HS-5 (cell line): ENCODE measurements at regions not wholly inside any gene's neighbourhood (a gene's known extent, or its start where the extent isn't known, plus 50 kb on each side); places are given as distances from the start of the nearest gene placed in this dataset.
"Not testable (repeated sequence)": the region's sequence is repeated elsewhere in the genome, so short reads cannot be mapped to it uniquely, and the experiment has no call there.

ENCODE experiments used
- DNase-seq: peaks from one replicate; pipeline ENCODE4 v3.0.0-alpha.2; 2012; ENCODE audit warnings: low read depth

DNA sequence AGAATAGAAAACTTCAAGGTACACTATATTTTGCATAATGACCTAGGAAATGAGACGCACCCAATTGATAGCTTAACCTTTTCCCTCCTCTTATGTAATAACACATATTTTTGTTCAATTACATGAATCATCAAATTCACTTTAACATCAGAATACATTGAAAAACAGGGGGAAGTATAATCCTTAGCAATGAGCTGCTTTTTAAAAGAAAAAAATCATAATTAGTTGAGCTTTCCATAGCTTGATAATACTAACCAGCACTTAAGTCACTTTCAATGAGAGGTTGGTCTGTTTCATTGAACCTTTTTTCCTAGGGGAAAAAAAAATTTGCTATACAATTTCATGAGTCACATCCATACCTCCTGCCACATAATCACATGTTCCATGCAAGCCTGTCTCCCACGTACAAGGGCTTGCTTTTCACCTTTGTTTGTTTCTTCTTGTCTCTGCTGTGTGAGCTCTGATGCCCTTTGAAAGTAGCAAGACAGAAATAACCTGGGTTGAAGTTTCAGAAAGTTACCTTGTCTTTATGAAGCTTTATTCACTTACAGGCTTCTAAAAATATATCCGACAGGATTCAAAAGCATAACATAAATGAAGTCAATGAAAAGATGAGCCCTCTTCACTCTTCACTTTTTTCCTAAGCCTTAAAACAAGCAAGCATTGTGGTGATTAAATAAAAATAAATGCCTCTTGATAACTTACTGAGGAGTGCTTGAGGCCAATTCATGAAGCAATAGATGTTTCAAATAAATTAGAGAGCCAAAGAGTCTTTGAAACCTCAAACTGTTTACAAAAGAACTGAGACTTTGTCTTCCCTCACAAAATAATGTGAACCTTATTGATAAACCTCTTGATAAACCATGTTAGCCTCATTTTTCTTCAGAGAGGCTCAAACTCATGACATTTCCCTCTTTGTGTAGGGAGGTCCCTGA is 108.5 kb downstream of the FEM1C start:
- no peak for DNase-seq

GRCh38 chr5:115435065-115435777 is 109.4 kb downstream of the FEM1C start:
- no peak for DNase-seq

DNA sequence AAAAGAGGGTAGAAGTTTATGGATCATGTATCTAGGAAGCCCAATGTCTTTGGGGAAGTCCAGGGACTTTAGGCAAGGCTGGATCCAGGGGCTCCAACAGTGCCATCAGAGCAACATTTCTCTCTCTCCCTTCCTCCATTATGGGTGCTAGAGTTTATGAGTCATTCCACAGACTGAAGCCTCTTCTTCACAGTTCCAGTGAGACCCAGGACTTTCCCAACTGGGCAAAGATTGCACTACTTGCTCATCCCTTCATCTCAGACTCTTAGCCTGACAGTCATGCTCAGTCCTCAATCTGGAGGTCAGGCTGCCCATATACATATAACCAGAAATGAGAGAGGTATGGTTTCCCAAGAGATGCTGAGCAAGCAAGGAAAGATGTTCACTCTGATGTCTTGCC is 110.7 kb downstream of the FEM1C start:
- DNase-seq, result no peak

- no peak for DNase-seq
These were observed 111.9 kb downstream of the FEM1C start for GRCh38 chr5:115432691-115433090.

DNA sequence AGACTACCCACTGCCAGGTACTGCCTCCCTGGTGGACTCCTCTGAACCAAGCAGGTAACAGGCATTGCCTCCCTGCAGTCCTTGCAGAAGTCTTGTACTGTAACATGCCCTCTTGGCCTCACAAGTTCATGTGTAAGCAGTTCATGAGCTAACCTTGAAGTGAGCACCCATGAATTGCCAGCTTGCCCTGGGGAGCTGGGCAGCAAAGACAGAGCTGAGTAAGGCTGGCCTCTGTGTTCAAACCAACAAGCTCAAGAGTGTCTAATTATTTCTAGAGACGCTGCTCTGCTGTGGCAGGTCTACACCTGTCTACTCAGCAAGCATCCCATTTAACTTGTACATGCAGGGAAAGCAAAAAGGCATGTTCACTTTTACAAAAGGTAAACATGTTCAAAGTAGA is 113.5 kb downstream of the FEM1C start:
- no peak for DNase-seq

DNA sequence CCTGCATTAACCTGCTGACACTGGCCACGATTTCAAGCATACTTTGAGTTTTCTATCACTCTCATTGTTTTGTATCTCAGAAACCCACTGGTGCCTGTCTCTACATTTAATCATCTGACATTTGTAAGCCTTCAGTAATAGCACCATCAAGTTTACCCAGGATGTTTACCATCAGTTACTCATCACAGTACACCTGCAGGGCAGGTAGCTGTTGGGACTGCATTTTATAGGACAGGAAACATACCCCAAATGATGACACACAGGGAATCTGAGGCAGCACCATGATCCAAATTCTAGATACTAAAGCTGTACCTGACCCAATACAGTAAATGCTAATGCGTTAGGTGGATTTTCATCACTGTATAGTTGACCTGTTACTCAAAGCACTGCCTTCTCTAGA is 114.2 kb downstream of the FEM1C start:
- no peak for DNase-seq

GRCh38 chr5:115429345-115429940 is 115.1 kb downstream of the FEM1C start:
- DNase-seq, result no peak

DNA sequence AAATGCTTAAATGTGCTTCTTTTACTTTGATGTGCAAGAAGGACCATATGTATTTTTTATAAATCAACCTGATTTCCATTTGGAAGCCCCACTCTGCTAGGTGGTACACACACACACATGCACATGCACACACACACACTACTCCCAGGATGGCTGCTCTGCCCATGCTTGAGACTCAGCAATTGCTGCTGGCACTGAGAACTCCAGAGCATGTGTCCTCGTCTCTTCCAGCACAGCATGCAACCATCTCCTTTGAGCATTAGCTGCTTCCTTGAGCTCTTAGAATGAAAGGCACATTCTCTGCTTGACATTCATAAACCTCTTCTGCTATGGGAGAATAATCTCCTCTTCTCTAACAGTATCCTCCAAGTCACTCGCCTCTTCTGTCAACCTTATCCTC is 115.9 kb downstream of the FEM1C start:
- DNase-seq, result no peak

- no peak for DNase-seq
These were observed 116.3 kb downstream of the FEM1C start for GRCh38 chr5:115428248-115428647.

DNA sequence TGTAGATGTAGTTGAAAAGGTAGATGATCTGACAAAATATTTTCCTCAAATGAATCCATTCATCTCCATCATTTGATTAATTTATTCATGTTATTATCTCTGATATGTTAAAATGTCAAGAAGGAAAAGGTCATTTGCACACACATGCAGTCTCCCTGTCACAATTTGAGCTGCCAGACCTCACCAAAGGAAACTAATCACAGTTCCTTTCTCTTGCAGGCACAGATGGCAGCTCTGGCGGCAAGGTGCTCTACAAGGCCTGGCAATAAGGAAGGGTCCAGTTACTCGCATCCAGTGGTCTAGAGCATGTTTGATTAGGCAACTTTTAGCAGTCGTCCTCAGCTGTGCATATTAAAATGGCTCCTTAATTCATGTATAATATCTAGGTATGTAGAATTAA is 120.1 kb downstream of the FEM1C start:
- DNase-seq, result no peak

DNA sequence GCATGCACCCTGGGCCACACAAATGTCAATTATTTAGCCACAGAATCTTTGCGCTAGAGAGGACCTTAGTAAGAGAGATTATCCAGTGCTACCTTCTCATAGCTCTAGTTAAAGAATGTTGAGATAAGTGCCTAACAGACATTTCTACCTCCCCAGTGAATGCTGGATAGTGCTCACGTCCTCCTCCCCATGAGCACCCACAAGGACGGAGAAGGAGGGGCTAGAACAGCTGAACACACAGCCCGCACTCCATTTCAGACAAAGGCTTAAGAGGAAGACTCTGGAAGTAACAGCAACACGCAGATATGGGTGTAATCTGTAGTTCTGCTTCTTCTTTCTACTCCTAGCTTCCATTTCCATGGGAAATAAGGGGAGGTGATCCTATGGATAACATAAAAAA is 120.5 kb downstream of the FEM1C start:
- no peak for DNase-seq

DNA sequence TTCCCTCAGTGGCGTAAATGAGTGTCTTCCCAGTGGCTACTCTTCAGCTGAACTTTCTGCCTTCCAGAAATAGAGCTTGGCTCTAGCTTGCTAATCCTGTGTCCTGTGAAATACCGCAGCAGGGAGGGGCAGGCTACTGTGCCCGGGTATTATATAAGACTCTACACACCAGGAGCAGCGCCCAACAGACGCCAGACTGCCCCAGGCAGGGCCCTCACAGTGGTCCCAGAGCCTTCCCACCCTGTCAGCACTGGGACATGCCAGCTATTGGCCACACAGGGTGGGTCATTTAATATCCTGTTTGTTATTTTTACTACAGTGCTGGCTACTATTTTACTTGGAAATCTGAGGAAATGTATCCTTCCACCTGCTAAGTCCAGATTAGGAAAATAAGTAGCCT is 121.0 kb downstream of the FEM1C start:
- DNase-seq, result no peak

GRCh38 chr5:115423051-115423450 is 121.5 kb downstream of the FEM1C start:
- no peak for DNase-seq

DNA sequence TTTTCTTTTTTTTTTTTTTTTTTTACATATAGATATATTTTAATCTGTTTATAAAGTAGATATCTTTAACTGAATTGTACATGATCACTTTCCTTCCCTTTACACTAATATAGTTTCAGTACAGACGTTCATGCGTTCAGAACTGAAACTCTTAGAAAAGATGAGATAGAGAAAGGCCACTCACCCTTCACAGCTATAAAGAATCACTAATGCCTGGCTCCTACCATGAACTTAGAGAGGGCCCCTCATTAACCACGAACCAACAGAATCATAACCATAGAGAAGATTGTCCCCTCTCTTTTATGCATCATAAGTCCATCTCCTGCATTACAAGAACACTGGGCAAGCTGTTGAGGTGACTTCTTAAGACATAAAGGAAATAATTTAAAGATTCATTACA is 123.8 kb downstream of the FEM1C start:
- not testable (repeated sequence) for DNase-seq

DNA sequence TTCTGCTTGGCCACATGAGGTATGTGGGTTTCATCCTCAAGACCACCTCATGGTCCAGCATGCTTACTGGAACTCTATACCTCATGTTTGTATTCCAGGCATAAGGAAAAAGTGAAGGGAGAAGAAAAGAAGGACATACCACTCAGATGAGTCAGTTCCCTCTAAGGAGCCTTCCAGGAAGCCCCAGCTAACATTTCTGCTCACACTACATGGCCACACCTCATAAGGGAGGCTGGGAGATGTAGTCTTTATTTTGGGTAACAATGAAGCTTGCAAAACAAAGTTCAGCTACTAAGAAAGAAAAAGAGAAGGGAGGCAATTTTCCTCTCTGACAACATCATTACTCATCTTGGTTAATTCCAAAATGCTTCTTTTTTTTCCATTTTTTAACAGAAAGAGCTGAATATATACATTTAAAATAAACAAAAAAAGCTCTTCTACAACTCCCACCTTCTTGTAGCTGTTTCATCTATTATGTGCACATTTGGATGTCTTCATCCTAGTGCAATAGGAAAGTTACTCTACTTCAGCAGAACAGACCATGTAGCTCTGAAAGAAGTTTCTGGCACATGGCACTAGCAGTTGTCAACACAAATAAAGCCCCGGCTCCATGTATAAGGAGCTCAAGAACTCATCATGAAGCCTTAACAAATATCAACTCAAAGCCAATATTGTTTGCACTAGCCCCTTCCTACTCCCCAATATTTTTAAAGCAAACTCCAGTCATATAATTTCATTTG is 123.6 kb upstream of the CCDC112 start:
- peak; percentile 96 for DNase-seq

GRCh38 chr5:115418788-115419187 is 122.3 kb upstream of the CCDC112 start:
- no peak for DNase-seq

GRCh38 chr5:115417076-115417475 is 120.6 kb upstream of the CCDC112 start:
- no peak for DNase-seq

DNA sequence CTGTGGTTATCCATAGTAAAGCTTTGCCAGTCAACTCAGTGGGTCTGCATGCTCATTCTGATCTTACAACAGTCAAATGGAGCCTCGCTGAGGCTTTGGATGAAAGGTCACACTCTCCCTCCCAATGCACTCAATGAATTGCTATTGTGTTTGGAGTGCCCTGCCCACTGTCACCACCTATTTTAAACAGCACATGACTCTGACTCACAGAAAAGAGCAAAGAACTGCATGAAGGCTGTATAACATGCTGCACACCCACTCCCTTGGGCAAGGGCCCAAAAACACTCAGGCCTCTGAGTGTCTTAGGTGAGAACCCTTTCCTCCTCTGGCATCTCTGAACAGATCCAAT is 118.7 kb upstream of the CCDC112 start:
- peak; percentile 47 for DNase-seq

- DNase-seq, result peak; percentile 85
These were observed 118.1 kb upstream of the CCDC112 start for GRCh38 chr5:115414406-115415142.

DNA sequence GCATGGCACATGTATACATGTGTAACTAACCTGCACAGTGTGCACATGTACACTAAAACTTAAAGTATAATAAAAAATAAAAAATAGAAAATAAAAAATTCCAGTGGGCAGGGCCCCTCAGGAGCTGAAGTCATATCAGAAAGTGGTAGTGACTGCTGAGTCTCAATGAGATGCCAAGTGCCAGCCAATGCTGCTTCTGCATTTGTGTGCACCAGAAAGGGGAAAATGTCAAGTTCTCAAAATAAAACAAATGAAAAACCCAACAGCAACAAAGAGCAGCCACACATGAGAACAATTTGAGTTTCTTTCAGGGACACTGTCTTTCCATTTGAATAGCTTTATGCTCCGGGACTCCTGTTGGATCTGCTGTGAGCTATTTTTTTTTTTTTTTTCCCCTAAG is 117.2 kb upstream of the CCDC112 start:
- no peak for DNase-seq

DNA sequence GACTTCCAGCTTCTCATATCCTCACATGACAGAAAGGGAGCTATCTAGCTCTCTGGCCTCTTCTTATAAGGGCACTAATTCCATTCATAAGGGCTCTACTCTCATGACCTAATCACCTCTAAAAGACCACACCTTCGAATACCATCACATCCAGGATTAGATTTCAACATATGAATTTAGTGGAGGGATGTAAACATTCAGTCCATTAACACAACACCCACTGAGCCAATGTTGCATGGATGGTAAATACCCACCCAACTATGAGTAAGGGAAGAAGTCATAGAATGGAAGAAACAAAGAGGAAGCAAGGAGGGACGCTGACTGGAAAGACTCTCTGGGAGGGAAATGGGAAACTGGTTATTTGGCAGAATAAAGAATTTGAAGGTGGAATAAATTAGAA is 112.6 kb upstream of the CCDC112 start:
- no peak for DNase-seq
